ENCODE measurements at regions not wholly inside any gene's neighbourhood (a gene's known extent, or its start where the extent isn't known, plus 50 kb on each side); places are given as distances from the start of the nearest gene placed in this dataset.

GRCh38 chr1:109815809-109816174 is 52.1 kb upstream of the EPS8L3 start:
- no peak for TF ChIP-seq POLR2A (IDR thresholded peaks at IDR 0.05)
- TF ChIP-seq, protein P1, sequence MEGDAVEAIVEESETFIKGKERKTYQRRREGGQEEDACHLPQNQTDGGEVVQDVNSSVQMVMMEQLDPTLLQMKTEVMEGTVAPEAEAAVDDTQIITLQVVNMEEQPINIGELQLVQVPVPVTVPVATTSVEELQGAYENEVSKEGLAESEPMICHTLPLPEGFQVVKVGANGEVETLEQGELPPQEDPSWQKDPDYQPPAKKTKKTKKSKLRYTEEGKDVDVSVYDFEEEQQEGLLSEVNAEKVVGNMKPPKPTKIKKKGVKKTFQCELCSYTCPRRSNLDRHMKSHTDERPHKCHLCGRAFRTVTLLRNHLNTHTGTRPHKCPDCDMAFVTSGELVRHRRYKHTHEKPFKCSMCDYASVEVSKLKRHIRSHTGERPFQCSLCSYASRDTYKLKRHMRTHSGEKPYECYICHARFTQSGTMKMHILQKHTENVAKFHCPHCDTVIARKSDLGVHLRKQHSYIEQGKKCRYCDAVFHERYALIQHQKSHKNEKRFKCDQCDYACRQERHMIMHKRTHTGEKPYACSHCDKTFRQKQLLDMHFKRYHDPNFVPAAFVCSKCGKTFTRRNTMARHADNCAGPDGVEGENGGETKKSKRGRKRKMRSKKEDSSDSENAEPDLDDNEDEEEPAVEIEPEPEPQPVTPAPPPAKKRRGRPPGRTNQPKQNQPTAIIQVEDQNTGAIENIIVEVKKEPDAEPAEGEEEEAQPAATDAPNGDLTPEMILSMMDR (IDR thresholded peaks at IDR 0.05 in 4 of 5, conservative IDR thresholded peaks at IDR 0.05 in 1 of 5): no peak
